GM19463 (cell line): ENCODE measurements at regions not wholly inside any gene's neighbourhood (a gene's known extent, or its start where the extent isn't known, plus 50 kb on each side); places are given as distances from the start of the nearest gene placed in this dataset.
"Not testable (repeated sequence)": the region's sequence is repeated elsewhere in the genome, so short reads cannot be mapped to it uniquely, and the experiment has no call there.

ENCODE experiments used
- ATAC-seq: cut with Tn5 transposase; IDR thresholded peaks from one replicate; pipeline ENCODE4 v1.9.1; 2021; ENCODE audit warnings: mild to moderate bottlenecking, moderate library complexity; ENCODE audit not compliant: unreplicated experiment

DNA sequence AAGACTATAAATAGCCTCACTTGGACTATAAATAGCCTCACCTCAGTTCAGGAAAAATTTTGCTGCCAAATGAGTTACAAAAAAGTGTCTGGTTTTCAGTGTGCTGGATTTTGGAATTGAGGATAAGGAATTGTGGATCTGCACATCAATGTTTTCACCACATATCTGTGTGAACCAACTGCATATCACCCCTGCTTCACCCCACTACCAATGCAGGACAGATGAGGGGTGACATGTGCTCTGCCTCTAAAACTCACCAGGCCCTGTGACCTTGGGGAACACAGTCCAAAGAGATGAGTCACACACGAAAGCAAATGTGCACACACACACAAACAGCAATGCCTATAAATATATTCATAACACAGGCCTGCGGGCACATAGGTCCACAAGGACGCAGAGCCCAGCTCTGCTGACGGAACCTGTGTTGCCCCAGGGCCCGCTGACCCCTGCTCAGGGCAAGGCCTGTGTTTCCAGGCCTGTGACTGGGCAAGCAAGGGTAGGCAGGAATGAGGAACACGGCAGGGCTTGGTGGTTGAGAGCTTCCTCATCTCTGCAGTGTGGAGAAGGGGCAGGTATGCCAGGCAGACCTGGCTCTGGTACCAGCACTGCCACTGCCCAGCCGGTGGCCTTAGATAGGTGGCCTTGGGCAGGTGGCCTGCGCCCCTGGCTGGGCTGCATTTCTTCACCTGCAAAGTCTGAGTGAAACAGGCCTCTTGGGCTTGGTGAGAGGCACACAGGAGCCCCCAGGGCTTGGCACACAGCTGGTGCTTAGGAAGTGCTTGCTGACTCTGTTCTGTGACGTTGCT is 82.4 kb downstream of the ARL6IP4 start:
- ATAC-seq: peak; percentile 62

- ATAC-seq: no peak
Measured at GRCh38 chr12:123061441-123062205, 81.1 kb downstream of the ARL6IP4 start.

- ATAC-seq: no peak
Measured at GRCh38 chr12:123059500-123059899, 79.0 kb downstream of the ARL6IP4 start.

GRCh38 chr12:123058980-123059379 is 78.5 kb downstream of the ARL6IP4 start:
- ATAC-seq: no peak

DNA sequence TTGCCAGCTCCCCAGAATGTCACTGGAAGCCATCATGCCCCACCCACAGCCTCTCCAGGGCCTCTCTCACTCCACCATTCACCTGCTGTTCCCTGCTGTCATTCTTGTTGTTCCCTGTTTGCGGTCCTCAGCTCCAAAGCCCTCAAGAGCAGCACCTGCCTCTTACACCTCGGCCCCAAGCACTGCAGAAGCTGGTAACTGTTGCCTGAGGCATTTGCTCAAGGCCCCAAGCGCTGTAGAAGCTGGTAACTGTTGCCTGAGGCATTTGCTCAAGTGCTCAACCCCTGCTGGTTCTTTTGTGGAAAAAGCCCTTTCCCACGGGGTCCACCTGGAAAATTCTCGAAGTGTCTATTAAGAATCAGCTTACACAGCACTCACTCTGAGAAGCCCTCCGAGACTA is 78.0 kb downstream of the ARL6IP4 start:
- ATAC-seq: no peak

- ATAC-seq: no peak
Measured at GRCh38 chr12:123057513-123058265, 77.2 kb downstream of the ARL6IP4 start.

GRCh38 chr12:123056709-123057108 is 76.2 kb downstream of the ARL6IP4 start:
- ATAC-seq: no peak

DNA sequence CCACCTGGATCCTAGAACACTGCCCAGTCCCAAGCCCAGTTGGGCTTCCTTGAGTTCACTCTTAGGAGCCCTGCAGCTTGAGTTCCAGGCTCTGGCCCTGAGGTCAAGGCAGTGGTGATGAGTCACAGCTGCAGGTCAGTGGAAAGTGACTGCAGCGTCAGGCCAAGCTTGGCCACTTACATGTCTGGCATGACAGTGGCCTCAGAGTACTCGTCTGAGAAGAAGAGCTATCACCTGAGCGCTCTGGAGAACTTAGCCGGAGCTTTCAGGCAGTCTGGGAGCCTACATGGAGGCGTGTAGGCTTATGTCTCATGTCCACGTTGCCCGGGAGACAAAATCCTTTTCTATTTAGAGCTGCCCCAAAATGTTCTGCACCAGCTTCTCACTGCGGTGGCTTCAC is 75.6 kb downstream of the ARL6IP4 start:
- no peak for ATAC-seq

DNA sequence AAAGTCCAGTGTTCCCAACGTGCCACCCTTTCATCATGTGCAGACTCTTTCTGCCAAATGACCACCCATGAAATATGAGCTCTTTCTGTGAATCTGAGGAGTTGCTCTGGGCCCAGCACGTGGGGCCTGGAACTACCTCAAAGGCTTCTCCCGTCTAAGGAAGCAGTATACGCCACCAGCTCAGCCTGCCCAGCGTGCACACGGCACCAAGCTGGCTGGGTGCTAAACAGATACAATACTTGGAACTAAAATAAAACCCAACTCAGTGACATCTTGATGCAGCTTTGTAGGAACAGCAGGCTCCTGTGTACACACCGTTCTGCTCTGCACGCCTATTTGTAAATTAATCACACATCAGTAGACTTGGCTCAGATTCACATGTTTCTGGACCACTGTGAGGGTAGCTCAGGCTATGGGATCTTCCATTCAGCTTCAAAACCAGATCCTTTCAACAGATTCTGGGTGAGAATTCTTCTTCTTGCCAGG is 74.8 kb downstream of the ARL6IP4 start:
- ATAC-seq: no peak

- no peak for ATAC-seq
Measured at GRCh38 chr12:123054371-123054770, 73.9 kb downstream of the ARL6IP4 start.

GRCh38 chr12:123051556-123051955 is 71.1 kb downstream of the ARL6IP4 start:
- no peak for ATAC-seq

GRCh38 chr12:123050913-123051312 is 70.4 kb downstream of the ARL6IP4 start:
- ATAC-seq: no peak

GRCh38 chr12:123050331-123050831 is 69.9 kb downstream of the ARL6IP4 start:
- no peak for ATAC-seq

GRCh38 chr12:123049398-123050240 is 69.1 kb downstream of the ARL6IP4 start:
- ATAC-seq: no peak

- ATAC-seq: not testable (repeated sequence)
Measured at GRCh38 chr12:123047892-123048291, 67.4 kb downstream of the ARL6IP4 start.

DNA sequence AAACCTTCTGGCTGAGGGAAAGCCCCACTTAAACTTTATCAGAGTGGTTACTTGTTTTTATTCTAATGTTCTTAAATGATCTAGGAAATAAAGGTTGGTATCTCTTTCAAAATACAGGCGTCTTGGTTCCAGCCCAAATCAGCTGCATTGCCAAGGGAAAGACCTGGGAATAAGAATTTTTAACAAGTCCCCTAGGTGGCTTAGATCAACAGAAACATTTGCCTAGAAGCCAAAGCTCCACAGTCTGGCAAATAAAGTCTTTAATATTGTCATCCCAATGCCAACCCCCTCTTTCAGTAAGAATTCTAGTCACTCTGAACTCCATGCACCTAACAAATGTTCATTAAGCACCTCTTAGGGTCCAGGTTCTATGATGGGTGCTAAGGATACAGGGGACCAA is 66.8 kb downstream of the ARL6IP4 start:
- ATAC-seq: no peak

GRCh38 chr12:123046431-123046830 is 66.0 kb downstream of the ARL6IP4 start:
- no peak for ATAC-seq

- no peak for ATAC-seq
Measured at GRCh38 chr12:123045678-123046077, 65.2 kb downstream of the ARL6IP4 start.

GRCh38 chr12:123044351-123044750 is 63.9 kb downstream of the ARL6IP4 start:
- no peak for ATAC-seq

GRCh38 chr12:123043536-123044001 is 63.1 kb downstream of the ARL6IP4 start:
- no peak for ATAC-seq
